H9 (cell line): ENCODE measurements at regions not wholly inside any gene's neighbourhood (a gene's known extent, or its start where the extent isn't known, plus 50 kb on each side); places are given as distances from the start of the nearest gene placed in this dataset.

Experiments
- DNase-seq: peaks from one replicate; pipeline ENCODE4 v3.0.0-alpha.2; 2017
- H2AFZ ChIP-seq: one replicate; pipeline ENCODE4 v1.6.1; 2013; ENCODE audit warnings: mild to moderate bottlenecking, low read length, control low read depth, moderate library complexity
- H2AK5ac ChIP-seq: 2 replicates; pipeline ENCODE4 v1.6.1; 2013; ENCODE audit warnings: low read length, control low read depth, mixed read lengths; ENCODE audit not compliant: insufficient read length
- H2BK120ac ChIP-seq: one replicate; pipeline ENCODE4 v1.6.1; 2013; ENCODE audit warnings: low read depth, mild to moderate bottlenecking, low read length, control low read depth, inconsistent platforms; ENCODE audit not compliant: poor library complexity, severe bottlenecking
- H2BK12ac ChIP-seq: 2 replicates; pipeline ENCODE4 v1.6.1; 2013; ENCODE audit warnings: low read length, control low read depth, mixed read lengths, low read depth; ENCODE audit not compliant: insufficient read length
- H2BK15ac ChIP-seq: 2 replicates; pipeline ENCODE4 v1.6.1; 2013; ENCODE audit warnings: low read depth, low read length, control low read depth
- H2BK20ac ChIP-seq: one replicate; pipeline ENCODE4 v1.6.1; 2013; ENCODE audit warnings: low read depth, mild to moderate bottlenecking, low read length, control low read depth, inconsistent platforms; ENCODE audit not compliant: poor library complexity, severe bottlenecking
- H2BK5ac ChIP-seq: 2 replicates; pipeline ENCODE4 v1.6.1; 2013; ENCODE audit warnings: low read length, control low read depth, mixed read lengths; ENCODE audit not compliant: insufficient read length
- H3K14ac ChIP-seq: 2 replicates; pipeline ENCODE4 v1.6.1; 2013; ENCODE audit warnings: low read length, control low read depth; ENCODE audit not compliant: insufficient read depth
- H3K18ac ChIP-seq: 2 replicates; pipeline ENCODE4 v1.6.1; 2013; ENCODE audit warnings: low read depth, mild to moderate bottlenecking, mixed read lengths, low read length, control low read depth; ENCODE audit not compliant: insufficient read length
- H3K23ac ChIP-seq: 2 replicates; pipeline ENCODE4 v1.6.1; 2013; ENCODE audit warnings: low read length, control low read depth, mixed read lengths, low read depth; ENCODE audit not compliant: insufficient read length
- H3K23me2 ChIP-seq: 2 replicates; pipeline ENCODE4 v1.6.1; 2013; ENCODE audit warnings: low read depth, mild to moderate bottlenecking, mixed read lengths, low read length, control low read depth; ENCODE audit not compliant: insufficient read length, poor library complexity, severe bottlenecking
- H3K27ac ChIP-seq: 2 replicates; pipeline ENCODE4 v1.5.1; 2013; ENCODE audit warnings: low read length, control low read depth, mixed read lengths, low read depth; ENCODE audit not compliant: insufficient read length
- H3K27me3 ChIP-seq: 2 replicates; pipeline ENCODE4 v1.6.1; 2013; ENCODE audit warnings: low read length, control low read depth, inconsistent platforms; ENCODE audit not compliant: insufficient read depth
- H3K4ac ChIP-seq: 2 replicates; pipeline ENCODE4 v1.6.1; 2013; ENCODE audit warnings: low read depth, mild to moderate bottlenecking, control low read depth, inconsistent platforms, low read length, moderate library complexity
- H3K4me1 ChIP-seq: 2 replicates; pipeline ENCODE4 v1.6.1; 2013; ENCODE audit warnings: low read length, control low read depth, inconsistent platforms; ENCODE audit not compliant: insufficient read depth
- H3K4me2 ChIP-seq: 2 replicates; pipeline ENCODE4 v1.6.1; 2013; ENCODE audit warnings: low read length, control low read depth, mixed read lengths; ENCODE audit not compliant: insufficient read length, insufficient read depth
- H3K56ac ChIP-seq: 2 replicates; pipeline ENCODE4 v1.6.1; 2013; ENCODE audit warnings: low read depth, mild to moderate bottlenecking, mixed read lengths, low read length, control low read depth; ENCODE audit not compliant: insufficient read length
- H3K79me1 ChIP-seq: 2 replicates; pipeline ENCODE4 v1.6.1; 2013; ENCODE audit warnings: low read depth, mild to moderate bottlenecking, moderate library complexity, low read length, control low read depth, inconsistent platforms; ENCODE audit not compliant: insufficient read depth, poor library complexity, severe bottlenecking
- H3K79me2 ChIP-seq: 2 replicates; pipeline ENCODE4 v1.6.1; 2013; ENCODE audit warnings: low read length, control low read depth, inconsistent platforms; ENCODE audit not compliant: insufficient read depth
- H3K9ac ChIP-seq: 2 replicates; pipeline ENCODE4 v1.6.1; 2013; ENCODE audit warnings: low read length, control low read depth, mixed read lengths; ENCODE audit not compliant: insufficient read length; ENCODE audit errors: extremely low read depth
- H3K9me3 ChIP-seq: one replicate; pipeline ENCODE4 v1.6.1; 2013; ENCODE audit warnings: low read depth, low read length, inconsistent platforms; ENCODE audit not compliant: control insufficient read depth
- H3T11ph ChIP-seq: one replicate; pipeline ENCODE4 v1.6.1; 2013; ENCODE audit warnings: mild to moderate bottlenecking, low read length, control low read depth, inconsistent platforms
- H4K20me1 ChIP-seq: one replicate; pipeline ENCODE4 v1.6.1; 2013; ENCODE audit not compliant: control insufficient read depth, insufficient read length, insufficient read depth
- H4K5ac ChIP-seq: 2 replicates; pipeline ENCODE4 v1.6.1; 2013; ENCODE audit warnings: low read depth, mild to moderate bottlenecking, mixed read lengths, low read length, control low read depth; ENCODE audit not compliant: insufficient read length
- H4K8ac ChIP-seq: replicated peaks from 2 replicates; pipeline ENCODE4 v1.6.1; 2013; ENCODE audit warnings: low read length, control low read depth, mixed read lengths, low read depth; ENCODE audit not compliant: insufficient read length
- H4K91ac ChIP-seq: 2 replicates; pipeline ENCODE4 v1.6.1; 2013; ENCODE audit warnings: low read depth, mild to moderate bottlenecking, moderate library complexity, mixed read lengths, low read length, control low read depth; ENCODE audit not compliant: insufficient read length
- H3K27ac Mint-ChIP-seq, 3 experiments: 2 replicates in 2 of 3; 3 replicates in 1 of 3; pipeline ENCODE4 v1.8.0; 2020 to 2021; ENCODE audit warnings: mixed read lengths in 3 of 3, mild to moderate bottlenecking in 1 of 3, moderate library complexity in 1 of 3
- H3K27me3 Mint-ChIP-seq: 2 replicates; pipeline ENCODE4 v1.8.0; 2021; ENCODE audit warnings: low read depth, mild to moderate bottlenecking, moderate library complexity, mixed read lengths
- H3K36me3 Mint-ChIP-seq, 3 experiments: 2 replicates in 2 of 3; 3 replicates in 1 of 3; pipeline ENCODE4 v1.8.0; 2020 to 2021; ENCODE audit warnings: low read depth in 3 of 3, mixed read lengths in 3 of 3; ENCODE audit not compliant: insufficient read depth in 1 of 3
- H3K4me1 Mint-ChIP-seq, 2 experiments: 2 replicates each; pipeline ENCODE4 v1.8.0; 2020; ENCODE audit warnings: mixed read lengths in 2 of 2
- H3K4me3 Mint-ChIP-seq, 2 experiments: 2 replicates in 1 of 2; 3 replicates in 1 of 2; pipeline ENCODE4 v1.8.0; 2020 to 2021; ENCODE audit warnings: mild to moderate bottlenecking in 2 of 2, mixed read lengths in 2 of 2, moderate library complexity in 1 of 2
- H3K9me3 Mint-ChIP-seq, 2 experiments: 2 replicates in 1 of 2; 3 replicates in 1 of 2; pipeline ENCODE4 v1.8.0; 2020; ENCODE audit warnings: mild to moderate bottlenecking in 2 of 2, mixed read lengths in 2 of 2, moderate library complexity in 1 of 2
- WGBS: extraction: QIAGEN DNeasy Blood & Tissue Kit; methylation state at CpG from one replicate; pipeline ENCODE4 v1.1.7; 2013; ENCODE audit warnings: missing lambda C conversion rate, low lambda C conversion rate, mixed read lengths; ENCODE audit not compliant: insufficient read length; ENCODE audit errors: extremely low coverage; 5-methylcytosine and 5-hydroxymethylcytosine counted together
- TF ChIP-seq, protein P1 (sequence below): fragments of 200-600 bp; sonication (generic); conservative IDR thresholded peaks from 3 replicates; pipeline ENCODE4 v1.8.0; 2021; ENCODE audit warnings: antibody characterized with exemption, mild to moderate bottlenecking

DNA sequence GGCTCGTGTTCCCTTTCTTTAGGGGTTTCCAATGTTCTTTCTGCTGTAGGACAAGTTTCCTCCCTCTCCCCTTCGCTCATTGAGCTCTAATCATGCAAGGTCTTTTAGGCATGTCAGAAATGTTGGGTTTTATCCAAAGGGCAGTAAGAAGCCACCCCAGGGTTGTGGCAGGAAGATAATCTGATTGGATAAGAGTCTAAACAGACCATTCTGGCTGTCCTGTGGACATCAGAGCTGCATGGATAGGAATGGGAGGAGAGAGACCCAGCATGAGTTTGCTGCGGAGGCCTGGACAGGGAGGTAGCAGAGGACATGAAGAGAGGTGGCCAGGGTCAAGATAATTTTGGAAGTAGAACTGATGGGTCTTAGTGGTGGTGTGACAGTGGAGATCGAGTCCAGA lies 88.2 kb downstream of the ACKR3 start:
- Mint-ChIP-seq H3K27me3 (no peaks in the 10 kb centered on the region; the same call in none of the 2 replicates), H3K4me3 (no peak overlapping the region), H3K27ac (no peak overlapping the region), H3K36me3 (0 out of 7 replicates have a peak, but pooled peaks cover 0 to 1% (median 0%) of the 10 kb centered on the region in 3 experiments), H3K9me3 (no peaks in the 10 kb centered on the region), H3K4me1 (peaks cover 43 to 44% of the 10 kb centered on the region in 2 experiments)
- Histone ChIP-seq H3K56ac (no peak overlapping the region), H3K9ac (no peak overlapping the region), H4K20me1 (no peaks in the 10 kb centered on the region), H2AK5ac (no peak overlapping the region), H2BK12ac (no peak overlapping the region), H3K79me2 (no peaks in the 10 kb centered on the region), H3T11ph (no peak overlapping the region), H3K4me1 (peaks cover 9% of the 10 kb centered on the region; the same call in 1 of the 2 replicates), H2BK5ac (no peak overlapping the region), H3K18ac (no peak overlapping the region), H2BK15ac (no peak overlapping the region), H4K91ac (no peak overlapping the region), H3K4me2 (no peak overlapping the region), H3K27me3 (no peaks in the 10 kb centered on the region), H4K8ac (no peak overlapping the region), H4K5ac (no peak overlapping the region), H3K9me3 (no peaks in the 10 kb centered on the region), H3K14ac (no peak overlapping the region), H3K23me2 (no peaks in the 10 kb centered on the region), H3K79me1 (no peaks in the 10 kb centered on the region), H2BK20ac (no peak overlapping the region), H2AFZ (no peak overlapping the region), H2BK120ac (no peak overlapping the region), H3K23ac (no peak overlapping the region), H3K27ac (no peak overlapping the region), H3K4ac (no peak overlapping the region)
- TF ChIP-seq, protein P1, sequence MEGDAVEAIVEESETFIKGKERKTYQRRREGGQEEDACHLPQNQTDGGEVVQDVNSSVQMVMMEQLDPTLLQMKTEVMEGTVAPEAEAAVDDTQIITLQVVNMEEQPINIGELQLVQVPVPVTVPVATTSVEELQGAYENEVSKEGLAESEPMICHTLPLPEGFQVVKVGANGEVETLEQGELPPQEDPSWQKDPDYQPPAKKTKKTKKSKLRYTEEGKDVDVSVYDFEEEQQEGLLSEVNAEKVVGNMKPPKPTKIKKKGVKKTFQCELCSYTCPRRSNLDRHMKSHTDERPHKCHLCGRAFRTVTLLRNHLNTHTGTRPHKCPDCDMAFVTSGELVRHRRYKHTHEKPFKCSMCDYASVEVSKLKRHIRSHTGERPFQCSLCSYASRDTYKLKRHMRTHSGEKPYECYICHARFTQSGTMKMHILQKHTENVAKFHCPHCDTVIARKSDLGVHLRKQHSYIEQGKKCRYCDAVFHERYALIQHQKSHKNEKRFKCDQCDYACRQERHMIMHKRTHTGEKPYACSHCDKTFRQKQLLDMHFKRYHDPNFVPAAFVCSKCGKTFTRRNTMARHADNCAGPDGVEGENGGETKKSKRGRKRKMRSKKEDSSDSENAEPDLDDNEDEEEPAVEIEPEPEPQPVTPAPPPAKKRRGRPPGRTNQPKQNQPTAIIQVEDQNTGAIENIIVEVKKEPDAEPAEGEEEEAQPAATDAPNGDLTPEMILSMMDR, result no peak
- WGBS, result no CpG with 5 or more reads among the region's 4 CpGs
- DNase-seq, result no peak
